ENCODE measurements at regions not wholly inside any gene's neighbourhood (a gene's known extent, or its start where the extent isn't known, plus 50 kb on each side); places are given as distances from the start of the nearest gene placed in this dataset.

- no peak overlapping the region for H3K4me3 ChIP-seq (ENCODE audit: insufficient read depth, low read depth, low read length, poor library complexity, severe bottlenecking)
- no peaks in the 10 kb centered on the region for H3K36me3 ChIP-seq (ENCODE audit: control insufficient read depth, insufficient read depth, low read length)
- H3K27ac ChIP-seq (ENCODE audit: insufficient read depth, low read length, poor library complexity, severe bottlenecking): no peak overlapping the region
- H3K4me1 ChIP-seq (ENCODE audit: control insufficient read depth, insufficient read depth, low read length, poor library complexity, severe bottlenecking): no peaks in the 10 kb centered on the region
- no peaks in the 10 kb centered on the region for H3K27me3 ChIP-seq (replicated peaks; ENCODE audit: control insufficient read depth, insufficient read depth, low read length, poor library complexity, severe bottlenecking)
- no peaks in the 10 kb centered on the region for H3K9me3 ChIP-seq (ENCODE audit: control insufficient read depth, low read length)
- DNase-seq: no peak
Observed at GRCh38 chr20:60760256-60761000, 491.6 kb upstream of the CDH4 start.

GRCh38 chr20:60761056-60761455, 491.0 kb upstream of the CDH4 start:
- DNase-seq: no peak
- Histone ChIP-seq H3K4me3 (ENCODE audit: insufficient read depth, low read depth, low read length, poor library complexity, severe bottlenecking) (no peak overlapping the region), H3K4me1 (ENCODE audit: control insufficient read depth, insufficient read depth, low read length, poor library complexity, severe bottlenecking) (no peaks in the 10 kb centered on the region), H3K27me3 (replicated peaks; ENCODE audit: control insufficient read depth, insufficient read depth, low read length, poor library complexity, severe bottlenecking) (no peaks in the 10 kb centered on the region), H3K36me3 (ENCODE audit: control insufficient read depth, insufficient read depth, low read length) (no peaks in the 10 kb centered on the region), H3K27ac (ENCODE audit: insufficient read depth, low read length, poor library complexity, severe bottlenecking) (no peak overlapping the region), H3K9me3 (ENCODE audit: control insufficient read depth, low read length) (no peaks in the 10 kb centered on the region)

GRCh38 chr20:60762386-60762785, 489.7 kb upstream of the CDH4 start:
- Histone ChIP-seq H3K9me3 (ENCODE audit: control insufficient read depth, low read length) (no peaks in the 10 kb centered on the region), H3K36me3 (ENCODE audit: control insufficient read depth, insufficient read depth, low read length) (no peaks in the 10 kb centered on the region), H3K27me3 (replicated peaks; ENCODE audit: control insufficient read depth, insufficient read depth, low read length, poor library complexity, severe bottlenecking) (no peaks in the 10 kb centered on the region), H3K4me1 (ENCODE audit: control insufficient read depth, insufficient read depth, low read length, poor library complexity, severe bottlenecking) (no peaks in the 10 kb centered on the region), H3K4me3 (ENCODE audit: insufficient read depth, low read depth, low read length, poor library complexity, severe bottlenecking) (no peak overlapping the region), H3K27ac (ENCODE audit: insufficient read depth, low read length, poor library complexity, severe bottlenecking) (no peak overlapping the region)
- no peak for DNase-seq

- Histone ChIP-seq H3K36me3 (ENCODE audit: control insufficient read depth, insufficient read depth, low read length) (no peaks in the 10 kb centered on the region), H3K27me3 (replicated peaks; ENCODE audit: control insufficient read depth, insufficient read depth, low read length, poor library complexity, severe bottlenecking) (no peaks in the 10 kb centered on the region), H3K27ac (ENCODE audit: insufficient read depth, low read length, poor library complexity, severe bottlenecking) (no peak overlapping the region)
Observed at GRCh38 chr20:60764328-60764727, 487.7 kb upstream of the CDH4 start.

GRCh38 chr20:60764771-60765170, 487.3 kb upstream of the CDH4 start:
- Histone ChIP-seq H3K36me3 (ENCODE audit: control insufficient read depth, insufficient read depth, low read length) (no peaks in the 10 kb centered on the region), H3K27me3 (replicated peaks; ENCODE audit: control insufficient read depth, insufficient read depth, low read length, poor library complexity, severe bottlenecking) (no peaks in the 10 kb centered on the region), H3K4me3 (ENCODE audit: insufficient read depth, low read depth, low read length, poor library complexity, severe bottlenecking) (no peak overlapping the region), H3K9me3 (ENCODE audit: control insufficient read depth, low read length) (no peaks in the 10 kb centered on the region), H3K4me1 (ENCODE audit: control insufficient read depth, insufficient read depth, low read length, poor library complexity, severe bottlenecking) (no peaks in the 10 kb centered on the region), H3K27ac (ENCODE audit: insufficient read depth, low read length, poor library complexity, severe bottlenecking) (no peak overlapping the region)
- DNase-seq: no peak

More at GRCh38 chr20:60764328-60764727, 487.7 kb upstream of the CDH4 start:
- Histone ChIP-seq H3K4me1 (ENCODE audit: control insufficient read depth, insufficient read depth, low read length, poor library complexity, severe bottlenecking) (no peaks in the 10 kb centered on the region), H3K4me3 (ENCODE audit: insufficient read depth, low read depth, low read length, poor library complexity, severe bottlenecking) (no peak overlapping the region), H3K9me3 (ENCODE audit: control insufficient read depth, low read length) (no peaks in the 10 kb centered on the region)
- DNase-seq: no peak

GRCh38 chr20:60765821-60766403, 486.1 kb upstream of the CDH4 start:
- Histone ChIP-seq H3K36me3 (ENCODE audit: control insufficient read depth, insufficient read depth, low read length) (no peaks in the 10 kb centered on the region), H3K27me3 (replicated peaks; ENCODE audit: control insufficient read depth, insufficient read depth, low read length, poor library complexity, severe bottlenecking) (no peaks in the 10 kb centered on the region), H3K27ac (ENCODE audit: insufficient read depth, low read length, poor library complexity, severe bottlenecking) (no peak overlapping the region), H3K9me3 (ENCODE audit: control insufficient read depth, low read length) (no peaks in the 10 kb centered on the region), H3K4me1 (ENCODE audit: control insufficient read depth, insufficient read depth, low read length, poor library complexity, severe bottlenecking) (no peaks in the 10 kb centered on the region), H3K4me3 (ENCODE audit: insufficient read depth, low read depth, low read length, poor library complexity, severe bottlenecking) (no peak overlapping the region)
- DNase-seq: no peak

GRCh38 chr20:60768216-60768615, 483.8 kb upstream of the CDH4 start:
- no peaks in the 10 kb centered on the region for H3K27me3 ChIP-seq (replicated peaks; ENCODE audit: control insufficient read depth, insufficient read depth, low read length, poor library complexity, severe bottlenecking)
- H3K27ac ChIP-seq (ENCODE audit: insufficient read depth, low read length, poor library complexity, severe bottlenecking): no peak overlapping the region
- no peaks in the 10 kb centered on the region for H3K9me3 ChIP-seq (ENCODE audit: control insufficient read depth, low read length)
- H3K4me1 ChIP-seq (ENCODE audit: control insufficient read depth, insufficient read depth, low read length, poor library complexity, severe bottlenecking): no peaks in the 10 kb centered on the region
- no peak for DNase-seq
- no peak overlapping the region for H3K4me3 ChIP-seq (ENCODE audit: insufficient read depth, low read depth, low read length, poor library complexity, severe bottlenecking)
- no peaks in the 10 kb centered on the region for H3K36me3 ChIP-seq (ENCODE audit: control insufficient read depth, insufficient read depth, low read length)

GRCh38 chr20:60780388-60781025, 471.6 kb upstream of the CDH4 start:
- no peak for DNase-seq

GRCh38 chr20:60782959-60783625, 469.0 kb upstream of the CDH4 start:
- Histone ChIP-seq H3K27ac (ENCODE audit: insufficient read depth, low read length, poor library complexity, severe bottlenecking) (no peak overlapping the region), H3K27me3 (replicated peaks; ENCODE audit: control insufficient read depth, insufficient read depth, low read length, poor library complexity, severe bottlenecking) (no peaks in the 10 kb centered on the region), H3K4me1 (ENCODE audit: control insufficient read depth, insufficient read depth, low read length, poor library complexity, severe bottlenecking) (no peaks in the 10 kb centered on the region), H3K4me3 (ENCODE audit: insufficient read depth, low read depth, low read length, poor library complexity, severe bottlenecking) (no peak overlapping the region), H3K9me3 (ENCODE audit: control insufficient read depth, low read length) (no peaks in the 10 kb centered on the region), H3K36me3 (ENCODE audit: control insufficient read depth, insufficient read depth, low read length) (no peaks in the 10 kb centered on the region)
- DNase-seq: no peak

More at GRCh38 chr20:60780388-60781025, 471.6 kb upstream of the CDH4 start:
- H3K27me3 ChIP-seq (replicated peaks; ENCODE audit: control insufficient read depth, insufficient read depth, low read length, poor library complexity, severe bottlenecking): no peaks in the 10 kb centered on the region
- no peaks in the 10 kb centered on the region for H3K4me1 ChIP-seq (ENCODE audit: control insufficient read depth, insufficient read depth, low read length, poor library complexity, severe bottlenecking)
- H3K4me3 ChIP-seq (ENCODE audit: insufficient read depth, low read depth, low read length, poor library complexity, severe bottlenecking): no peak overlapping the region
- H3K27ac ChIP-seq (ENCODE audit: insufficient read depth, low read length, poor library complexity, severe bottlenecking): no peak overlapping the region
- H3K36me3 ChIP-seq (ENCODE audit: control insufficient read depth, insufficient read depth, low read length): no peaks in the 10 kb centered on the region
- H3K9me3 ChIP-seq (ENCODE audit: control insufficient read depth, low read length): no peaks in the 10 kb centered on the region

- H3K4me3 ChIP-seq (ENCODE audit: insufficient read depth, low read depth, low read length, poor library complexity, severe bottlenecking): no peak overlapping the region
- H3K36me3 ChIP-seq (ENCODE audit: control insufficient read depth, insufficient read depth, low read length): no peaks in the 10 kb centered on the region
- H3K9me3 ChIP-seq (ENCODE audit: control insufficient read depth, low read length): no peaks in the 10 kb centered on the region
- no peak overlapping the region for H3K27ac ChIP-seq (ENCODE audit: insufficient read depth, low read length, poor library complexity, severe bottlenecking)
- DNase-seq: no peak
- H3K27me3 ChIP-seq (replicated peaks; ENCODE audit: control insufficient read depth, insufficient read depth, low read length, poor library complexity, severe bottlenecking): no peaks in the 10 kb centered on the region
- H3K4me1 ChIP-seq (ENCODE audit: control insufficient read depth, insufficient read depth, low read length, poor library complexity, severe bottlenecking): no peaks in the 10 kb centered on the region
Observed at GRCh38 chr20:60785301-60785700, 466.8 kb upstream of the CDH4 start.

All from effector memory CD4-positive, alpha-beta T cell (primary cell).